SK-N-SH treated with all-trans-retinoic acid at 6 μM for 48 hours (cell line): ENCODE measurements at regions not wholly inside any gene's neighbourhood (a gene's known extent, or its start where the extent isn't known, plus 50 kb on each side); places are given as distances from the start of the nearest gene placed in this dataset.

Experiments used
- ATAC-seq: fragments of 200-7000 bp; cut with Tn5 transposase; 3 replicates; pipeline ENCODE4 v1.9.1; 2020; ENCODE audit warnings: mild to moderate bottlenecking, moderate library complexity
- ARNTL ChIP-seq: fragments of 450-650 bp; formaldehyde crosslinking; IDR thresholded peaks from 2 replicates; pipeline ENCODE4 v1.5.0; 2020; ENCODE audit warnings: low read depth, mild to moderate bottlenecking, moderate library complexity, borderline replicate concordance
- BACH2 ChIP-seq: fragments of 250-450 bp; sonication (Bioruptor Pico); IDR thresholded peaks from 2 replicates; pipeline ENCODE4 v1.9.0; 2021; ENCODE audit warnings: mild to moderate bottlenecking, borderline replicate concordance
- CSDC2 ChIP-seq: fragments of 250-450 bp; sonication (Bioruptor Pico); IDR thresholded peaks from 2 replicates; pipeline ENCODE4 v1.5.0; 2020; ENCODE audit warnings: mild to moderate bottlenecking, moderate library complexity
- ESRRG ChIP-seq: fragments of 250-450 bp; sonication (Bioruptor Pico); IDR thresholded peaks from 2 replicates; pipeline ENCODE4 v1.6.1; 2021; ENCODE audit warnings: mild to moderate bottlenecking
- GLIS3 ChIP-seq: fragments of 250-450 bp; sonication (Bioruptor Pico); IDR thresholded peaks from 2 replicates; pipeline ENCODE4 v1.5.0; 2020; ENCODE audit warnings: mild to moderate bottlenecking, moderate library complexity
- ISL1 ChIP-seq: fragments of 250-450 bp; sonication (Bioruptor Pico); IDR thresholded peaks from 2 replicates; pipeline ENCODE4 v2.1.2; 2022; ENCODE audit warnings: mild to moderate bottlenecking, moderate library complexity
- OSR1 ChIP-seq: fragments of 250-450 bp; sonication (Bioruptor Pico); IDR thresholded peaks from 2 replicates; pipeline ENCODE4 v1.8.0; 2022; ENCODE audit warnings: moderate library complexity, mild to moderate bottlenecking, inconsistent platforms
- PPARA ChIP-seq: fragments of 250-450 bp; sonication (Bioruptor Pico); IDR thresholded peaks from 2 replicates; pipeline ENCODE4 v1.5.0; 2020; ENCODE audit warnings: mild to moderate bottlenecking, borderline replicate concordance
- RARB ChIP-seq: fragments of 250-450 bp; sonication (Bioruptor Pico); IDR thresholded peaks from 2 replicates; pipeline ENCODE4 v1.8.0; 2021; ENCODE audit warnings: mild to moderate bottlenecking, moderate library complexity
- SNAI2 ChIP-seq: fragments of 250-450 bp; sonication (Bioruptor Pico); IDR thresholded peaks from 2 replicates; pipeline ENCODE4 v1.5.0; 2020; ENCODE audit warnings: mild to moderate bottlenecking, moderate library complexity
- TCF4 ChIP-seq: fragments of 250-450 bp; sonication (Bioruptor Pico); IDR thresholded peaks from 2 replicates; pipeline ENCODE4 v1.8.0; 2021; ENCODE audit warnings: mild to moderate bottlenecking, moderate library complexity, borderline replicate concordance
- TOX ChIP-seq: fragments of 250-450 bp; sonication (Bioruptor Pico); IDR thresholded peaks from 2 replicates; pipeline ENCODE4 v1.8.0; 2021; ENCODE audit warnings: mild to moderate bottlenecking, moderate library complexity, borderline replicate concordance
- ZC3H10 ChIP-seq: fragments of 250-450 bp; sonication (Bioruptor Pico); IDR thresholded peaks from 2 replicates; pipeline ENCODE4 v1.5.1; 2021; ENCODE audit warnings: mild to moderate bottlenecking, moderate library complexity
- ZFP3 ChIP-seq: fragments of 250-450 bp; sonication (Bioruptor Pico); IDR thresholded peaks from 2 replicates; pipeline ENCODE4 v1.5.0; 2020; ENCODE audit warnings: mild to moderate bottlenecking, moderate library complexity
- ZFP30 ChIP-seq: fragments of 450-650 bp; formaldehyde crosslinking; IDR thresholded peaks from 2 replicates; pipeline ENCODE4 v1.5.0; 2022; ENCODE audit warnings: mild to moderate bottlenecking, moderate library complexity
- ZNF565 ChIP-seq: fragments of 450-650 bp; formaldehyde crosslinking; conservative IDR thresholded peaks from 2 replicates; pipeline ENCODE4 v1.5.0; 2020; ENCODE audit warnings: low read depth, mild to moderate bottlenecking, moderate library complexity
- ZNF70 ChIP-seq: fragments of 450-650 bp; formaldehyde crosslinking; IDR thresholded peaks from 2 replicates; pipeline ENCODE4 v1.5.0; 2020; ENCODE audit warnings: mild to moderate bottlenecking, moderate library complexity
- ZNF8 ChIP-seq: fragments of 450-650 bp; formaldehyde crosslinking; IDR thresholded peaks from 2 replicates; pipeline ENCODE4 v1.5.0; 2020; ENCODE audit warnings: mild to moderate bottlenecking, moderate library complexity
- TF ChIP-seq, protein P1 (sequence below): fragments of 250-450 bp; sonication (Bioruptor Pico); IDR thresholded peaks from 2 replicates; pipeline ENCODE4 v1.5.1; 2021; ENCODE audit warnings: mild to moderate bottlenecking, moderate library complexity
- TF ChIP-seq, protein P2 (sequence below): fragments of 250-450 bp; sonication (Bioruptor Pico); IDR thresholded peaks from 2 replicates; pipeline ENCODE4 v1.8.0; 2021; ENCODE audit warnings: low read depth, mild to moderate bottlenecking, moderate library complexity, borderline replicate concordance
- TF ChIP-seq, protein P3 (sequence below): fragments of 250-450 bp; sonication (Bioruptor Pico); IDR thresholded peaks from 2 replicates; pipeline ENCODE4 v1.5.0; 2020; ENCODE audit warnings: mild to moderate bottlenecking, moderate library complexity
- TF ChIP-seq, protein P4 (sequence below): fragments of 250-450 bp; sonication (Bioruptor Pico); IDR thresholded peaks from 2 replicates; pipeline ENCODE4 v1.5.1; 2020; ENCODE audit warnings: low read depth, mild to moderate bottlenecking, moderate library complexity
- TF ChIP-seq, protein P5 (sequence below): fragments of 250-450 bp; sonication (Bioruptor Pico); IDR thresholded peaks from 2 replicates; pipeline ENCODE4 v1.8.0; 2020; ENCODE audit warnings: mild to moderate bottlenecking, moderate library complexity, borderline replicate concordance

DNA sequence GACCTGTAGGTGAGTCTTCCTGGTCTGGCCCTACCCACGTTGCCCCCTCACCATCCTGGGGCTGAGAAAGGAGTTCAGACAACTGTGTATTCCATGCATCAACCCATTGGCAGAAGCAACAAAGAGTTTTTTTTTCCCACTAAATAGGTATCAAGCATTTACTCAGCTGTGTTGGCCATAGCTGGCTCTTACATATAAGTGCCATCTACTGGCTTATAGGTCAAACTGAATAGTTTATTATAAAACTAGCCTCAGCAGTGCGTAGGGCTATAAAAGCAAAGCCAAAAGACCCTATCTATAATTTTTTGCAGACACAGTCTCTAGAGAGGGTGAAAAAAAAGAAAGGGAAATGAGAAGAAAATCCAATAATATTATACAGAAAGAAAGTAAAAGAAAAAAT is 765.2 kb upstream of the MGAT4C start:
- TF ChIP-seq ARNTL, result no peak
- TF ChIP-seq SNAI2 (CRISPR knock-in tag), result no peak
- TF ChIP-seq, protein P1, sequence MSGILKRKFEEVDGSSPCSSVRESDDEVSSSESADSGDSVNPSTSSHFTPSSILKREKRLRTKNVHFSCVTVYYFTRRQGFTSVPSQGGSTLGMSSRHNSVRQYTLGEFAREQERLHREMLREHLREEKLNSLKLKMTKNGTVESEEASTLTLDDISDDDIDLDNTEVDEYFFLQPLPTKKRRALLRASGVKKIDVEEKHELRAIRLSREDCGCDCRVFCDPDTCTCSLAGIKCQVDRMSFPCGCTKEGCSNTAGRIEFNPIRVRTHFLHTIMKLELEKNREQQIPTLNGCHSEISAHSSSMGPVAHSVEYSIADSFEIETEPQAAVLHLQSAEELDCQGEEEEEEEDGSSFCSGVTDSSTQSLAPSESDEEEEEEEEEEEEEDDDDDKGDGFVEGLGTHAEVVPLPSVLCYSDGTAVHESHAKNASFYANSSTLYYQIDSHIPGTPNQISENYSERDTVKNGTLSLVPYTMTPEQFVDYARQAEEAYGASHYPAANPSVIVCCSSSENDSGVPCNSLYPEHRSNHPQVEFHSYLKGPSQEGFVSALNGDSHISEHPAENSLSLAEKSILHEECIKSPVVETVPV (CRISPR knock-in tag), result no peak
- no peak for TF ChIP-seq TOX (CRISPR knock-in tag)
- TF ChIP-seq, protein P2, sequence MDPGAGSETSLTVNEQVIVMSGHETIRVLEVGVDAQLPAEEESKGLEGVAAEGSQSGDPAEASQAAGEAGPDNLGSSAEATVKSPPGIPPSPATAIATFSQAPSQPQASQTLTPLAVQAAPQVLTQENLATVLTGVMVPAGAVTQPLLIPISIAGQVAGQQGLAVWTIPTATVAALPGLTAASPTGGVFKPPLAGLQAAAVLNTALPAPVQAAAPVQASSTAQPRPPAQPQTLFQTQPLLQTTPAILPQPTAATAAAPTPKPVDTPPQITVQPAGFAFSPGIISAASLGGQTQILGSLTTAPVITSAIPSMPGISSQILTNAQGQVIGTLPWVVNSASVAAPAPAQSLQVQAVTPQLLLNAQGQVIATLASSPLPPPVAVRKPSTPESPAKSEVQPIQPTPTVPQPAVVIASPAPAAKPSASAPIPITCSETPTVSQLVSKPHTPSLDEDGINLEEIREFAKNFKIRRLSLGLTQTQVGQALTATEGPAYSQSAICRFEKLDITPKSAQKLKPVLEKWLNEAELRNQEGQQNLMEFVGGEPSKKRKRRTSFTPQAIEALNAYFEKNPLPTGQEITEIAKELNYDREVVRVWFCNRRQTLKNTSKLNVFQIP (CRISPR knock-in tag), result no peak
- no peak for TF ChIP-seq ZNF565 (CRISPR knock-in tag)
- no peak for TF ChIP-seq ZC3H10 (CRISPR knock-in tag)
- TF ChIP-seq, protein P3, sequence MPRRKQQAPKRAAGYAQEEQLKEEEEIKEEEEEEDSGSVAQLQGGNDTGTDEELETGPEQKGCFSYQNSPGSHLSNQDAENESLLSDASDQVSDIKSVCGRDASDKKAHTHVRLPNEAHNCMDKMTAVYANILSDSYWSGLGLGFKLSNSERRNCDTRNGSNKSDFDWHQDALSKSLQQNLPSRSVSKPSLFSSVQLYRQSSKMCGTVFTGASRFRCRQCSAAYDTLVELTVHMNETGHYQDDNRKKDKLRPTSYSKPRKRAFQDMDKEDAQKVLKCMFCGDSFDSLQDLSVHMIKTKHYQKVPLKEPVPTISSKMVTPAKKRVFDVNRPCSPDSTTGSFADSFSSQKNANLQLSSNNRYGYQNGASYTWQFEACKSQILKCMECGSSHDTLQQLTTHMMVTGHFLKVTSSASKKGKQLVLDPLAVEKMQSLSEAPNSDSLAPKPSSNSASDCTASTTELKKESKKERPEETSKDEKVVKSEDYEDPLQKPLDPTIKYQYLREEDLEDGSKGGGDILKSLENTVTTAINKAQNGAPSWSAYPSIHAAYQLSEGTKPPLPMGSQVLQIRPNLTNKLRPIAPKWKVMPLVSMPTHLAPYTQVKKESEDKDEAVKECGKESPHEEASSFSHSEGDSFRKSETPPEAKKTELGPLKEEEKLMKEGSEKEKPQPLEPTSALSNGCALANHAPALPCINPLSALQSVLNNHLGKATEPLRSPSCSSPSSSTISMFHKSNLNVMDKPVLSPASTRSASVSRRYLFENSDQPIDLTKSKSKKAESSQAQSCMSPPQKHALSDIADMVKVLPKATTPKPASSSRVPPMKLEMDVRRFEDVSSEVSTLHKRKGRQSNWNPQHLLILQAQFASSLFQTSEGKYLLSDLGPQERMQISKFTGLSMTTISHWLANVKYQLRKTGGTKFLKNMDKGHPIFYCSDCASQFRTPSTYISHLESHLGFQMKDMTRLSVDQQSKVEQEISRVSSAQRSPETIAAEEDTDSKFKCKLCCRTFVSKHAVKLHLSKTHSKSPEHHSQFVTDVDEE (CRISPR knock-in tag), result no peak
- no peak for TF ChIP-seq ISL1 (CRISPR knock-in tag)
- TF ChIP-seq, protein P4, sequence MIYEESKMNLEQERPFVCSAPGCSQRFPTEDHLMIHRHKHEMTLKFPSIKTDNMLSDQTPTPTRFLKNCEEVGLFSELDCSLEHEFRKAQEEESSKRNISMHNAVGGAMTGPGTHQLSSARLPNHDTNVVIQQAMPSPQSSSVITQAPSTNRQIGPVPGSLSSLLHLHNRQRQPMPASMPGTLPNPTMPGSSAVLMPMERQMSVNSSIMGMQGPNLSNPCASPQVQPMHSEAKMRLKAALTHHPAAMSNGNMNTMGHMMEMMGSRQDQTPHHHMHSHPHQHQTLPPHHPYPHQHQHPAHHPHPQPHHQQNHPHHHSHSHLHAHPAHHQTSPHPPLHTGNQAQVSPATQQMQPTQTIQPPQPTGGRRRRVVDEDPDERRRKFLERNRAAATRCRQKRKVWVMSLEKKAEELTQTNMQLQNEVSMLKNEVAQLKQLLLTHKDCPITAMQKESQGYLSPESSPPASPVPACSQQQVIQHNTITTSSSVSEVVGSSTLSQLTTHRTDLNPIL (CRISPR knock-in tag), result no peak
- TF ChIP-seq ZNF70 (CRISPR knock-in tag), result no peak
- no peak for TF ChIP-seq PPARA (CRISPR knock-in tag)
- TF ChIP-seq ESRRG (CRISPR knock-in tag), result no peak
- no peak for TF ChIP-seq OSR1 (CRISPR knock-in tag)
- TF ChIP-seq BACH2 (CRISPR knock-in tag), result no peak
- TF ChIP-seq, protein P5, sequence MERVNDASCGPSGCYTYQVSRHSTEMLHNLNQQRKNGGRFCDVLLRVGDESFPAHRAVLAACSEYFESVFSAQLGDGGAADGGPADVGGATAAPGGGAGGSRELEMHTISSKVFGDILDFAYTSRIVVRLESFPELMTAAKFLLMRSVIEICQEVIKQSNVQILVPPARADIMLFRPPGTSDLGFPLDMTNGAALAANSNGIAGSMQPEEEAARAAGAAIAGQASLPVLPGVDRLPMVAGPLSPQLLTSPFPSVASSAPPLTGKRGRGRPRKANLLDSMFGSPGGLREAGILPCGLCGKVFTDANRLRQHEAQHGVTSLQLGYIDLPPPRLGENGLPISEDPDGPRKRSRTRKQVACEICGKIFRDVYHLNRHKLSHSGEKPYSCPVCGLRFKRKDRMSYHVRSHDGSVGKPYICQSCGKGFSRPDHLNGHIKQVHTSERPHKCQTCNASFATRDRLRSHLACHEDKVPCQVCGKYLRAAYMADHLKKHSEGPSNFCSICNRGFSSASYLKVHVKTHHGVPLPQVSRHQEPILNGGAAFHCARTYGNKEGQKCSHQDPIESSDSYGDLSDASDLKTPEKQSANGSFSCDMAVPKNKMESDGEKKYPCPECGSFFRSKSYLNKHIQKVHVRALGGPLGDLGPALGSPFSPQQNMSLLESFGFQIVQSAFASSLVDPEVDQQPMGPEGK (CRISPR knock-in tag), result no peak
- TF ChIP-seq ZFP3, result no peak
- no peak for TF ChIP-seq TCF4
- TF ChIP-seq ZFP30 (CRISPR knock-in tag), result no peak
- TF ChIP-seq RARB, result no peak
- ATAC-seq, result no peak

DNA sequence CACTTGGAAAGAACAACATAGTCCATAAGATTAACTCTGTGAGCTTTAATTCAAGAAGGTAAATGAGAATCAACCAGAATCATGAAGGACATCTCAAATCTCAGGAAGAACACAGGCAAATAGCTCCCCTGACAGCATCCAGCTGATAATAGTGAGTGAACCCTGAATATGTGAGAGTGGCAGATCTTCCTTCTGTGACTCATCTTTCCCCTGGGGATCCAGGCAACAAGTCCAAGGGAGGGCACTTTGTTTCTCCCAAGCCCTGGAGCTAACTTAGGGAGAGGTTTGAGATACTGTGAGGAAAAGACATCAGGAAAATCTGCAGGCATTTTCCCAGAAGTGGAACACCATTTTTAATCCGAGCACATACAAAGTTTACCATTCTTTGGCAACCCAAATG is 763.9 kb upstream of the MGAT4C start:
- no peak for ATAC-seq
- no peak for TF ChIP-seq ZNF8 (CRISPR knock-in tag)
- TF ChIP-seq PPARA (CRISPR knock-in tag), result no peak
- TF ChIP-seq ZNF565 (CRISPR knock-in tag), result no peak
- TF ChIP-seq, protein P1 (CRISPR knock-in tag), result no peak
- TF ChIP-seq ZC3H10 (CRISPR knock-in tag), result no peak
- TF ChIP-seq GLIS3, result no peak
- no peak for TF ChIP-seq SNAI2 (CRISPR knock-in tag)
- no peak for TF ChIP-seq CSDC2 (CRISPR knock-in tag)
- TF ChIP-seq ZFP3, result no peak
- TF ChIP-seq, protein P3 (CRISPR knock-in tag), result no peak
- TF ChIP-seq BACH2 (CRISPR knock-in tag), result no peak
- TF ChIP-seq ARNTL, result no peak
- no peak for TF ChIP-seq TCF4
- TF ChIP-seq OSR1 (CRISPR knock-in tag), result no peak
- TF ChIP-seq, protein P4 (CRISPR knock-in tag), result no peak
- no peak for TF ChIP-seq ESRRG (CRISPR knock-in tag)
- TF ChIP-seq RARB, result no peak
- no peak for TF ChIP-seq ZFP30 (CRISPR knock-in tag)
